Upper lobe of left lung (tissue), 4 donors: ENCODE measurements at regions not wholly inside any gene's neighbourhood (a gene's known extent, or its start where the extent isn't known, plus 50 kb on each side); places are given as distances from the start of the nearest gene placed in this dataset.

Source experiments
- CTCF ChIP-seq, 6 experiments: fragments of 450-650 bp in 4 of 6; fragments of 200-600 bp in 2 of 6; sonication (generic) in 2 of 6; IDR thresholded peaks; one replicate each; pipeline ENCODE4 v1.5.1; 2016 to 2019; ENCODE audit warnings: antibody characterized with exemption in 6 of 6
- EP300 ChIP-seq, 4 donors: sonication (generic); formaldehyde crosslinking; IDR thresholded peaks; one replicate each; pipeline ENCODE4 v1.5.1; 2017; ENCODE audit warnings: antibody characterized with exemption in 4 of 4, control low read depth in 2 of 4

GRCh38 chr15:62899090-62899493 lies 143.5 kb upstream of the TPM1 start:
- TF ChIP-seq CTCF (IDR thresholded peaks at IDR 0.05) (no peak), EP300 (IDR thresholded peaks at IDR 0.05) (no peak)
